Activated T-cell treated with anti-CD3 and anti-CD28 coated beads for 24 hours (primary cell): ENCODE measurements at regions not wholly inside any gene's neighbourhood (a gene's known extent, or its start where the extent isn't known, plus 50 kb on each side); places are given as distances from the start of the nearest gene placed in this dataset.
"Not testable (repeated sequence)": the region's sequence is repeated elsewhere in the genome, so short reads cannot be mapped to it uniquely, and the experiment has no call there.

Source experiments
- DNase-seq: peaks from one replicate; pipeline ENCODE4 v3.0.0-alpha.2; 2020; ENCODE audit warnings: low read depth

GRCh38 chr21:18104802-18105201, 139.8 kb upstream of the CHODL start:
- no peak for DNase-seq

- DNase-seq, result not testable (repeated sequence)
These were observed 148.2 kb upstream of the CHODL start for GRCh38 chr21:18096413-18096812.

GRCh38 chr21:18089786-18090185, 154.8 kb upstream of the CHODL start:
- no peak for DNase-seq

GRCh38 chr21:18070392-18070791, 174.2 kb upstream of the CHODL start:
- DNase-seq, result no peak

- DNase-seq, result no peak
These were observed 174.8 kb upstream of the CHODL start for GRCh38 chr21:18069875-18070274.

GRCh38 chr21:18060402-18060801, 184.2 kb upstream of the CHODL start:
- DNase-seq, result no peak

GRCh38 chr21:18058731-18059398, 185.8 kb upstream of the CHODL start:
- no peak for DNase-seq

- DNase-seq, result no peak
These were observed 191.5 kb upstream of the CHODL start for GRCh38 chr21:18053151-18053550.

- DNase-seq, result no peak
These were observed 195.2 kb upstream of the CHODL start for GRCh38 chr21:18049461-18049860.

- no peak for DNase-seq
These were observed 203.6 kb upstream of the CHODL start for GRCh38 chr21:18041012-18041411.

GRCh38 chr21:18030248-18030647, 211.1 kb upstream of the C21orf91 start:
- no peak for DNase-seq

- no peak for DNase-seq
These were observed 207.2 kb upstream of the C21orf91 start for GRCh38 chr21:18026359-18026758.

- no peak for DNase-seq
These were observed 204.6 kb upstream of the C21orf91 start for GRCh38 chr21:18023711-18024110.

- DNase-seq, result no peak
These were observed 204.0 kb upstream of the C21orf91 start for GRCh38 chr21:18023157-18023556.

GRCh38 chr21:18007121-18007520, 188.0 kb upstream of the C21orf91 start:
- DNase-seq, result no peak

- DNase-seq, result no peak
These were observed 187.5 kb upstream of the C21orf91 start for GRCh38 chr21:18006691-18007090.

- no peak for DNase-seq
These were observed 183.2 kb upstream of the C21orf91 start for GRCh38 chr21:18002393-18002792.

GRCh38 chr21:18000981-18001686, 182.0 kb upstream of the C21orf91 start:
- no peak for DNase-seq

GRCh38 chr21:17998599-17998998, 179.4 kb upstream of the C21orf91 start:
- not testable (repeated sequence) for DNase-seq

- no peak for DNase-seq
These were observed 170.6 kb upstream of the C21orf91 start for GRCh38 chr21:17989780-17990179.

- no peak for DNase-seq
These were observed 168.9 kb upstream of the C21orf91 start for GRCh38 chr21:17988102-17988437.

- no peak for DNase-seq
These were observed 168.4 kb upstream of the C21orf91 start for GRCh38 chr21:17987382-17988101.

GRCh38 chr21:17981060-17981740, 162.0 kb upstream of the C21orf91 start:
- DNase-seq, result no peak
